Retinal pigment epithelial cell (primary cell): ENCODE measurements at regions not wholly inside any gene's neighbourhood (a gene's known extent, or its start where the extent isn't known, plus 50 kb on each side); places are given as distances from the start of the nearest gene placed in this dataset.

Experiments used
- DNase-seq: peaks from one replicate; pipeline ENCODE4 v3.0.0-alpha.2; 2010; ENCODE audit warnings: low read depth
- H3K4me3 ChIP-seq: 2 replicates; pipeline ENCODE4 v1.5.1; 2011; ENCODE audit warnings: mild to moderate bottlenecking, low read length, control low read depth, moderate library complexity
- TF ChIP-seq, protein P1 (sequence below): conservative IDR thresholded peaks from 2 replicates; pipeline ENCODE4 v1.5.1; 2011; ENCODE audit warnings: low read depth, low read length, control low read depth, inconsistent platforms

DNA sequence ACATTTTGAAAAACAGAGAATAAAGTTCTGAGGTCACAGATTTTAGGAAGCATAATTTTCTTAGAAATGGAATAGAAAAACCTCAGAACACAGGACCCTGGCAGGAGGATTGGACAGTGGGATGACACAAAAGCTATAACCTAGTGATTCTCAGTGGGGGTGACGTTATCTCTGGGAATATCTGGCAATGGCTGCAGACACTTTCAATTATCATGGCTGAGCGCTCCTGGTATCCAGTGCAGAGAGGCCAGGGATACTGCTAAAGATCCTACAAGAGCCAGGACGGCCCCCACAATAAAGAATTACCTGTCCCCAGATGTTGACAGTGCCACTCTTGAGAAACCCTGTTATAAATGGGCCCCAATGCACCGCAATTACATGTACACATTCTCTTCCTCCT is 117.2 kb upstream of the SPRED2 start:
- TF ChIP-seq, protein P1, sequence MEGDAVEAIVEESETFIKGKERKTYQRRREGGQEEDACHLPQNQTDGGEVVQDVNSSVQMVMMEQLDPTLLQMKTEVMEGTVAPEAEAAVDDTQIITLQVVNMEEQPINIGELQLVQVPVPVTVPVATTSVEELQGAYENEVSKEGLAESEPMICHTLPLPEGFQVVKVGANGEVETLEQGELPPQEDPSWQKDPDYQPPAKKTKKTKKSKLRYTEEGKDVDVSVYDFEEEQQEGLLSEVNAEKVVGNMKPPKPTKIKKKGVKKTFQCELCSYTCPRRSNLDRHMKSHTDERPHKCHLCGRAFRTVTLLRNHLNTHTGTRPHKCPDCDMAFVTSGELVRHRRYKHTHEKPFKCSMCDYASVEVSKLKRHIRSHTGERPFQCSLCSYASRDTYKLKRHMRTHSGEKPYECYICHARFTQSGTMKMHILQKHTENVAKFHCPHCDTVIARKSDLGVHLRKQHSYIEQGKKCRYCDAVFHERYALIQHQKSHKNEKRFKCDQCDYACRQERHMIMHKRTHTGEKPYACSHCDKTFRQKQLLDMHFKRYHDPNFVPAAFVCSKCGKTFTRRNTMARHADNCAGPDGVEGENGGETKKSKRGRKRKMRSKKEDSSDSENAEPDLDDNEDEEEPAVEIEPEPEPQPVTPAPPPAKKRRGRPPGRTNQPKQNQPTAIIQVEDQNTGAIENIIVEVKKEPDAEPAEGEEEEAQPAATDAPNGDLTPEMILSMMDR = no peak
- no peak overlapping the region for H3K4me3 ChIP-seq
- no peak for DNase-seq

DNA sequence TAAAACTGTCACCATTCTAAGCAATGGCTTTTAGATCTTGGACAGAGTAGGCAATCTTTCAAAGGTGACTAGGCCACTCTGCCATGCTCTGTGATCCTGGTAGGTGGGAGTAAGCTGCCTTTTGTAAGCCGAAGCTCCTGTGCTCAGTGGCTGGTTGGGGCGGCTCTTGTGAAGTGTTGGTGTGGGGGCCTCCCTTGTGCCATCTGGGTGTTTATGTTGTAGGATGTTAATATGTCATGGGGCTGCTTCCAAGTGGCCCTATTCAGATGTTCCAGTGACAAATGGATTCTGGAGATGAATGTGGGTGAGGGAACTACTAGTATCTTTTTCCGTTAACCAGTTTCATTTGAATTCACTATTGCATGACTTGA is 116.8 kb upstream of the SPRED2 start:
- no peak overlapping the region for H3K4me3 ChIP-seq
- TF ChIP-seq, protein P1 = no peak
- no peak for DNase-seq

- TF ChIP-seq, protein P1 = no peak
- DNase-seq = no peak
- H3K4me3 ChIP-seq = no peak overlapping the region
Measured at GRCh38 chr2:65548576-65549256, 116.3 kb upstream of the SPRED2 start.

- TF ChIP-seq, protein P1 = no peak
Measured at GRCh38 chr2:65548064-65548463, 115.7 kb upstream of the SPRED2 start.

GRCh38 chr2:65545837-65546805 is 113.7 kb upstream of the SPRED2 start:
- TF ChIP-seq, protein P1 = no peak
- no peak overlapping the region for H3K4me3 ChIP-seq
- peak; percentile 16 for DNase-seq

More at GRCh38 chr2:65548064-65548463, 115.7 kb upstream of the SPRED2 start:
- no peak for DNase-seq
- no peak overlapping the region for H3K4me3 ChIP-seq

DNA sequence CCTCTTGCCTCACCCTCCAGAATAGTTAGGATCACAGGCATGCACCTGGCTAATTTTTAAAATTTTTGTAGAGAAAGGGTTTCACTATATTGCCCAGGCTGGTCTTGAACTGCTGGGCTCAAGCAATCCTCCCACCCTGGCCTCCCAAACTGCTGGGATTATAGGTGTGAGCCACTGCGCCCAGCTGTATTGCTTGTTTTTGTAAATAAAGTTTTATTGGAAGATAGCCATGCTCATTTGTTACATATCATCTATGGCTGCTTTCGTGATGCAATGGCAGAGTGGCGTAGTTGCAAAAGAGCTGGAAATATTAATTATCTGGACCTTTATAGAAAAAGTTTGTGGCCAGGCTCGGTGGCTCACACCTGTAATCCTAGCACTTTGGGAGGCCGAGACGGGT is 109.4 kb upstream of the SPRED2 start:
- TF ChIP-seq, protein P1 = no peak
- no peak for DNase-seq
- no peak overlapping the region for H3K4me3 ChIP-seq
